GM12878 (cell line): ENCODE measurements at regions not wholly inside any gene's neighbourhood (a gene's known extent, or its start where the extent isn't known, plus 50 kb on each side); places are given as distances from the start of the nearest gene placed in this dataset.
"Not testable (repeated sequence)": the region's sequence is repeated elsewhere in the genome, so short reads cannot be mapped to it uniquely, and the experiment has no call there.

Experiments used
- ATAC-seq: fragments of 200-7000 bp; cut with Tn5 transposase; 3 replicates; pipeline ENCODE4 v1.9.1; 2020; ENCODE audit warnings: mild to moderate bottlenecking, moderate library complexity
- BruUV-seq: library from RNA; stranded (reverse); fragments of 400-500 nt; replicated peaks from 2 replicates; lab custom pipeline; 2021; lab: Mats Ljungman, UMichigan
- CTCF ChIA-PET: fragments of 300-600 bp; sonication (Branson Sonifier 250); formaldehyde crosslinking; extraction: SDS; loops from one replicate; lab custom pipeline; 2021; ENCODE audit warnings: inconsistent platforms; lab: Yijun Ruan, JAX
- POLR2A ChIA-PET: fragments of 350-600 bp; formaldehyde crosslinking; extraction: SDS; loops from one replicate; lab custom pipeline; 2021; ENCODE audit warnings: inconsistent platforms; lab: Charles Lee
- RAD21 ChIA-PET: fragments of 300-600 bp; sonication (Branson Sonifier 250); formaldehyde crosslinking; loops from one replicate; lab custom pipeline; 2023; ENCODE audit warnings: antibody characterized with exemption; ENCODE audit not compliant: unreplicated experiment; lab: Charles Lee
- SMC1A ChIA-PET: fragments of 300-600 bp; sonication (Branson Sonifier 250); formaldehyde crosslinking; loops from one replicate; lab custom pipeline; 2023; ENCODE audit not compliant: unreplicated experiment, uncharacterized antibody; lab: Charles Lee
- DNase-seq: peaks from one replicate; pipeline ENCODE4 v3.0.0-alpha.2; 2011; ENCODE audit warnings: low read depth, low spot score
- FAIRE-seq: peaks from 3 replicates; lab custom pipeline; 2011; peaks lifted over from hg19 to GRCh38; lab: Jason Lieb, UNC
- H2AFZ ChIP-seq: 2 replicates; pipeline ENCODE4 v1.6.0; 2011; ENCODE audit warnings: low read depth, low read length, control low read depth; ENCODE audit not compliant: control insufficient read depth
- H3K27ac ChIP-seq: 2 replicates; pipeline ENCODE4 v1.5.1; 2011; ENCODE audit warnings: control low read depth; ENCODE audit not compliant: control insufficient read depth, insufficient read depth
- H3K27me3 ChIP-seq, 2 experiments: replicated peaks in 1 of 2; 2 replicates each; pipeline versions ENCODE4 v1.6.0 to v1.6.1; 2011; ENCODE audit warnings: low read length in 1 of 2; ENCODE audit not compliant: control insufficient read depth in 2 of 2, insufficient read depth in 2 of 2
- H3K36me3 ChIP-seq, 2 experiments: 2 replicates each; pipeline ENCODE4 v1.5.1; 2011; ENCODE audit warnings: low read length in 1 of 2; ENCODE audit not compliant: control insufficient read depth in 2 of 2, insufficient read depth in 2 of 2
- H3K4me1 ChIP-seq: 2 replicates; pipeline ENCODE4 v1.6.1; 2011; ENCODE audit warnings: mild to moderate bottlenecking, low read length, moderate library complexity, mixed read lengths; ENCODE audit not compliant: control insufficient read depth, insufficient read depth
- H3K4me2 ChIP-seq: 2 replicates; pipeline ENCODE4 v1.6.0; 2011; ENCODE audit warnings: control low read depth; ENCODE audit not compliant: control insufficient read depth, insufficient read depth
- H3K4me3 ChIP-seq: fragments of 200-600 bp; sonication (generic); 2 replicates; pipeline ENCODE4 v1.5.1; 2016
- H3K79me2 ChIP-seq: 2 replicates; pipeline ENCODE4 v1.6.0; 2011; ENCODE audit warnings: low read length; ENCODE audit not compliant: control insufficient read depth, insufficient read depth
- H3K9ac ChIP-seq: 2 replicates; pipeline ENCODE4 v1.8.0; 2011; ENCODE audit warnings: low read length, control low read depth, mixed read lengths; ENCODE audit not compliant: control insufficient read depth, insufficient read depth
- H3K9me3 ChIP-seq: replicated peaks from 3 replicates; pipeline ENCODE4 v1.5.1; 2011; ENCODE audit warnings: mild to moderate bottlenecking, low read length; ENCODE audit not compliant: control insufficient read depth, insufficient read depth
- H4K20me1 ChIP-seq: 2 replicates; pipeline ENCODE4 v1.6.0; 2011; ENCODE audit not compliant: control insufficient read depth, insufficient read depth
- EGR1 ChIP-seq, 2 experiments: IDR thresholded peaks; 1 replicate in 1 of 2; 2 replicates in 1 of 2; pipeline ENCODE4 v1.6.1; 2011 to 2012; ENCODE audit warnings: low read depth in 2 of 2, low read length in 2 of 2, borderline replicate concordance in 1 of 2, mild to moderate bottlenecking in 1 of 2, moderate library complexity in 1 of 2
- FOXK2 ChIP-seq: fragments of 450-650 bp; IDR thresholded peaks from 2 replicates; pipeline ENCODE4 v1.6.1; 2017; ENCODE audit warnings: mild to moderate bottlenecking, moderate library complexity
- JUND ChIP-seq: IDR thresholded peaks from 2 replicates; pipeline ENCODE4 v1.6.1; 2012; ENCODE audit warnings: low read depth, mild to moderate bottlenecking, low read length, improper control_type of control experiment, moderate library complexity
- NFIC ChIP-seq: IDR thresholded peaks from 2 replicates; pipeline ENCODE4 v1.6.1; 2012; ENCODE audit warnings: low read depth, mild to moderate bottlenecking, inconsistent platforms, low read length, moderate library complexity
- YBX1 ChIP-seq: fragments of 450-650 bp; IDR thresholded peaks from 2 replicates; pipeline ENCODE4 v1.6.1; 2016; ENCODE audit warnings: antibody characterized with exemption
- ZNF217 ChIP-seq: fragments of 450-650 bp; IDR thresholded peaks from 2 replicates; pipeline ENCODE4 v1.6.1; 2017; ENCODE audit warnings: antibody characterized with exemption, mild to moderate bottlenecking
- ZNF622 ChIP-seq: fragments of 450-650 bp; IDR thresholded peaks from 2 replicates; pipeline ENCODE4 v1.6.1; 2017; ENCODE audit warnings: mild to moderate bottlenecking, inconsistent platforms
- whole genome bisulfite sequencing: methylation state at CpG from one replicate; pipeline ENCODE4 v1.1.6; 2016; ENCODE audit warnings: low lambda C conversion rate; ENCODE audit not compliant: insufficient replicate concordance, insufficient coverage; ENCODE audit errors: missing lambda C conversion rate; 5-methylcytosine and 5-hydroxymethylcytosine counted together
- in situ Hi-C: fragments of 300-500 bp; cut with MboI; formaldehyde crosslinking; loops from 9 replicates; pipeline ENCODE4 v1.14.3; 2018; ENCODE audit warnings: mixed read lengths
- intact Hi-C: fragments of 100-400 bp; cut with micrococcal nuclease; formaldehyde crosslinking; loops from one replicate; pipeline ENCODE4 v1.14.2; 2022; ENCODE audit not compliant: unreplicated experiment
- TF ChIP-seq, protein P1 (sequence below): fragments of 450-650 bp; formaldehyde crosslinking; IDR thresholded peaks from 2 replicates; pipeline ENCODE4 v1.5.0; 2022; ENCODE audit warnings: mild to moderate bottlenecking, missing genetic modification characterization
- TF ChIP-seq, protein P2 (sequence below): fragments of 450-650 bp; IDR thresholded peaks from 2 replicates; pipeline ENCODE4 v1.6.1; 2017; ENCODE audit warnings: mild to moderate bottlenecking, moderate library complexity
- TF ChIP-seq, protein P3 (sequence below): IDR thresholded peaks from 2 replicates; pipeline ENCODE4 v1.6.1; 2012; ENCODE audit warnings: low read depth, low read length, improper control_type of control experiment

DNA sequence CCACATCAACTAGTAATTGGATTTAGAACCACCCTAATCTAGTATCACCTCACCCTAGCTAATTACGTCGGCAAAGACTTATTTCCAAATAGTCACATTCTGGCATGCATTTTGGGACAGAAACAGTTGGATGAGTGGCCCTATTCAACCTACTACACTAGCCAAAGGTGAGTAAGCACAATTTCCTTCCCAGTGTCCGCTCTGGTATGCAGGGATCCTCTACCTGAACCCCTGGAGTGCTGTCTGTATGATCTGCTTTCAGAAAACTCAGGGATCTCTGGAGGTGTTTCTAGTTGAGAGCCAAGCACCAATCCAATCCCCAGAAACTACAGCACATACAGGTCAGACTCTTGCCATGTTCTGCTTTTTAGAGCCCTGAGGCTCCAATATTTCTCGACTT is 717.4 kb upstream of the MANEA start:
- ChIA-PET SMC1A (no interaction called here), RAD21 (no interaction called here), CTCF (no interaction called here), POLR2A (no interaction called here)
- H4K20me1 ChIP-seq, result no peaks in the 10 kb centered on the region
- intact Hi-C loops, result no loop called here
- DNase-seq (no peak), FAIRE-seq (no peak), ATAC-seq (no peak)
- no peak overlapping the region for H3K27ac ChIP-seq
- in situ Hi-C loops, result no loop called here
- no peaks in the 10 kb centered on the region for H3K27me3 ChIP-seq
- H3K4me1 ChIP-seq, result no peaks in the 10 kb centered on the region
- H3K9me3 ChIP-seq, result no peaks in the 10 kb centered on the region
- 39% methylated on average over 4 of the region's 4 CpGs for WGBS
- TF ChIP-seq, protein P1, sequence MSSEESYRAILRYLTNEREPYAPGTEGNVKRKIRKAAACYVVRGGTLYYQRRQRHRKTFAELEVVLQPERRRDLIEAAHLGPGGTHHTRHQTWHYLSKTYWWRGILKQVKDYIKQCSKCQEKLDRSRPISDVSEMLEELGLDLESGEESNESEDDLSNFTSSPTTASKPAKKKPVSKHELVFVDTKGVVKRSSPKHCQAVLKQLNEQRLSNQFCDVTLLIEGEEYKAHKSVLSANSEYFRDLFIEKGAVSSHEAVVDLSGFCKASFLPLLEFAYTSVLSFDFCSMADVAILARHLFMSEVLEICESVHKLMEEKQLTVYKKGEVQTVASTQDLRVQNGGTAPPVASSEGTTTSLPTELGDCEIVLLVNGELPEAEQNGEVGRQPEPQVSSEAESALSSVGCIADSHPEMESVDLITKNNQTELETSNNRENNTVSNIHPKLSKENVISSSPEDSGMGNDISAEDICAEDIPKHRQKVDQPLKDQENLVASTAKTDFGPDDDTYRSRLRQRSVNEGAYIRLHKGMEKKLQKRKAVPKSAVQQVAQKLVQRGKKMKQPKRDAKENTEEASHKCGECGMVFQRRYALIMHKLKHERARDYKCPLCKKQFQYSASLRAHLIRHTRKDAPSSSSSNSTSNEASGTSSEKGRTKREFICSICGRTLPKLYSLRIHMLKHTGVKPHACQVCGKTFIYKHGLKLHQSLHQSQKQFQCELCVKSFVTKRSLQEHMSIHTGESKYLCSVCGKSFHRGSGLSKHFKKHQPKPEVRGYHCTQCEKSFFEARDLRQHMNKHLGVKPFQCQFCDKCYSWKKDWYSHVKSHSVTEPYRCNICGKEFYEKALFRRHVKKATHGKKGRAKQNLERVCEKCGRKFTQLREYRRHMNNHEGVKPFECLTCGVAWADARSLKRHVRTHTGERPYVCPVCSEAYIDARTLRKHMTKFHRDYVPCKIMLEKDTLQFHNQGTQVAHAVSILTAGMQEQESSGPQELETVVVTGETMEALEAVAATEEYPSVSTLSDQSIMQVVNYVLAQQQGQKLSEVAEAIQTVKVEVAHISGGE, result no peak
- TF ChIP-seq ZNF217 (no peak), ZNF622 (no peak), NFIC (no peak), EGR1 (IDR thresholded peaks at IDR 0.05; ENCODE audit: borderline replicate concordance in 1 of 2, low read depth in 2 of 2, low read length in 2 of 2) (no peak), FOXK2 (no peak), YBX1 (no peak), JUND (no peak)
- TF ChIP-seq, protein P2, sequence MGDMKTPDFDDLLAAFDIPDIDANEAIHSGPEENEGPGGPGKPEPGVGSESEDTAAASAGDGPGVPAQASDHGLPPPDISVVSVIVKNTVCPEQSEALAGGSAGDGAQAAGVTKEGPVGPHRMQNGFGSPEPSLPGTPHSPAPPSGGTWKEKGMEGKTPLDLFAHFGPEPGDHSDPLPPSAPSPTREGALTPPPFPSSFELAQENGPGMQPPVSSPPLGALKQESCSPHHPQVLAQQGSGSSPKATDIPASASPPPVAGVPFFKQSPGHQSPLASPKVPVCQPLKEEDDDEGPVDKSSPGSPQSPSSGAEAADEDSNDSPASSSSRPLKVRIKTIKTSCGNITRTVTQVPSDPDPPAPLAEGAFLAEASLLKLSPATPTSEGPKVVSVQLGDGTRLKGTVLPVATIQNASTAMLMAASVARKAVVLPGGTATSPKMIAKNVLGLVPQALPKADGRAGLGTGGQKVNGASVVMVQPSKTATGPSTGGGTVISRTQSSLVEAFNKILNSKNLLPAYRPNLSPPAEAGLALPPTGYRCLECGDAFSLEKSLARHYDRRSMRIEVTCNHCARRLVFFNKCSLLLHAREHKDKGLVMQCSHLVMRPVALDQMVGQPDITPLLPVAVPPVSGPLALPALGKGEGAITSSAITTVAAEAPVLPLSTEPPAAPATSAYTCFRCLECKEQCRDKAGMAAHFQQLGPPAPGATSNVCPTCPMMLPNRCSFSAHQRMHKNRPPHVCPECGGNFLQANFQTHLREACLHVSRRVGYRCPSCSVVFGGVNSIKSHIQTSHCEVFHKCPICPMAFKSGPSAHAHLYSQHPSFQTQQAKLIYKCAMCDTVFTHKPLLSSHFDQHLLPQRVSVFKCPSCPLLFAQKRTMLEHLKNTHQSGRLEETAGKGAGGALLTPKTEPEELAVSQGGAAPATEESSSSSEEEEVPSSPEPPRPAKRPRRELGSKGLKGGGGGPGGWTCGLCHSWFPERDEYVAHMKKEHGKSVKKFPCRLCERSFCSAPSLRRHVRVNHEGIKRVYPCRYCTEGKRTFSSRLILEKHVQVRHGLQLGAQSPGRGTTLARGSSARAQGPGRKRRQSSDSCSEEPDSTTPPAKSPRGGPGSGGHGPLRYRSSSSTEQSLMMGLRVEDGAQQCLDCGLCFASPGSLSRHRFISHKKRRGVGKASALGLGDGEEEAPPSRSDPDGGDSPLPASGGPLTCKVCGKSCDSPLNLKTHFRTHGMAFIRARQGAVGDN, result no peak
- TF ChIP-seq, protein P3, sequence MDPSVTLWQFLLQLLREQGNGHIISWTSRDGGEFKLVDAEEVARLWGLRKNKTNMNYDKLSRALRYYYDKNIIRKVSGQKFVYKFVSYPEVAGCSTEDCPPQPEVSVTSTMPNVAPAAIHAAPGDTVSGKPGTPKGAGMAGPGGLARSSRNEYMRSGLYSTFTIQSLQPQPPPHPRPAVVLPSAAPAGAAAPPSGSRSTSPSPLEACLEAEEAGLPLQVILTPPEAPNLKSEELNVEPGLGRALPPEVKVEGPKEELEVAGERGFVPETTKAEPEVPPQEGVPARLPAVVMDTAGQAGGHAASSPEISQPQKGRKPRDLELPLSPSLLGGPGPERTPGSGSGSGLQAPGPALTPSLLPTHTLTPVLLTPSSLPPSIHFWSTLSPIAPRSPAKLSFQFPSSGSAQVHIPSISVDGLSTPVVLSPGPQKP, result no peak
- H2AFZ ChIP-seq, result no peak overlapping the region
- H3K79me2 ChIP-seq, result no peaks in the 10 kb centered on the region
- H3K4me3 ChIP-seq, result no peak overlapping the region
- H3K4me2 ChIP-seq, result no peak overlapping the region
- H3K9ac ChIP-seq, result no peak overlapping the region
- no TSS peak for BruUV-seq
- H3K36me3 ChIP-seq, result no peaks in the 10 kb centered on the region

DNA sequence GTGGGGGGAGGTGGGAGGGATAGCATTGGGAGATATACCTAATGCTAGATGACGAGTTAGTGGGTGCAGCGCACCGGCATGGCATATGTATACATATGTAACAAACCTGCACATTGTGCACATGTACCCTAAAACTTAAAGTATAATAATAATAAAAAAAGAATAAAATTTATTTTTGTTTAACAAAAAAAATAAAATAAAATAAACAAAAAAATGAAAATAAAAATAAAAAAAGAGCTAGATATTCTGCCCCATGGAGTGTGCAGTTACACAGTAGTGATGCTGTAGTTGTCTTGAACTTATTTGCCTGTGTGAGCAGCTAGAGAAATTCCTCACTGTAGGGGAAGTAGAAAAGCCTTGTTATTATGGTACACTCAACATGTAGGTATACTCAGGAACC is 720.3 kb upstream of the MANEA start:
- intact Hi-C loops, FAIRE-seq, H3K9ac ChIP-seq, H2AFZ ChIP-seq, H4K20me1 ChIP-seq, BruUV-seq, H3K9me3 ChIP-seq, H3K4me1 ChIP-seq, DNase-seq, H3K27ac ChIP-seq, SMC1A ChIA-PET, in situ Hi-C loops, H3K4me2 ChIP-seq, H3K36me3 ChIP-seq, RAD21 ChIA-PET, ATAC-seq, H3K79me2 ChIP-seq, POLR2A ChIA-PET, H3K27me3 ChIP-seq, H3K4me3 ChIP-seq: not testable (repeated sequence)
- CTCF ChIA-PET, result interaction anchor here (1.0 kb wide), 1 partner anchor 8 kb away, joined by 3 read pairs; no protein-coding TSS in a partner anchor
- no CpG with 5 or more reads among the region's 3 CpGs for WGBS
